ENCODE measurements at regions not wholly inside any gene's neighbourhood (a gene's known extent, or its start where the extent isn't known, plus 50 kb on each side); places are given as distances from the start of the nearest gene placed in this dataset.

- TF ChIP-seq ZNF274 (IDR thresholded peaks at IDR 0.05; ENCODE audit: low read depth, low read length) (no peak), YY1 (IDR thresholded peaks at IDR 0.05; ENCODE audit: insufficient read depth, insufficient read length) (no peak), SUZ12 (IDR thresholded peaks at IDR 0.05; ENCODE audit: extremely low read depth, insufficient read depth, insufficient read length) (no peak)
Measured at GRCh38 chr7:148485618-148486017, 104.9 kb upstream of the C7orf33 start.
